ENCODE measurements at regions not wholly inside any gene's neighbourhood (a gene's known extent, or its start where the extent isn't known, plus 50 kb on each side); places are given as distances from the start of the nearest gene placed in this dataset.
"Not testable (repeated sequence)": the region's sequence is repeated elsewhere in the genome, so short reads cannot be mapped to it uniquely, and the experiment has no call there.

- no peak for DNase-seq (ENCODE audit: low read depth)
- H3K9me3 ChIP-seq (ENCODE audit: control insufficient read depth, low read length) = no peaks in the 10 kb centered on the region
- H3K4me1 ChIP-seq (ENCODE audit: control insufficient read depth, insufficient read depth, low read length) = no peaks in the 10 kb centered on the region
- no peaks in the 10 kb centered on the region for H3K36me3 ChIP-seq (ENCODE audit: control insufficient read depth, insufficient read depth, low read length, severe bottlenecking)
- no peak overlapping the region for H3K9ac ChIP-seq (ENCODE audit: low read length)
- no peak overlapping the region for H3K4me3 ChIP-seq (ENCODE audit: low read length)
- peaks cover 5% of the 10 kb centered on the region for H3K27me3 ChIP-seq (replicated peaks; ENCODE audit: control insufficient read depth, insufficient read depth, low read length)
Observed at GRCh38 chr13:78540058-78540457, 63.3 kb downstream of the POU4F1 start.

- not testable (repeated sequence) for DNase-seq (ENCODE audit: low read depth); H3K4me1 ChIP-seq (ENCODE audit: control insufficient read depth, insufficient read depth, low read length); H3K9me3 ChIP-seq (ENCODE audit: control insufficient read depth, low read length); H3K27me3 ChIP-seq (replicated peaks; ENCODE audit: control insufficient read depth, insufficient read depth, low read length); H3K4me3 ChIP-seq (ENCODE audit: low read length); H3K9ac ChIP-seq (ENCODE audit: low read length); H3K36me3 ChIP-seq (ENCODE audit: control insufficient read depth, insufficient read depth, low read length, severe bottlenecking)
Observed at GRCh38 chr13:78526044-78526443, 77.3 kb downstream of the POU4F1 start.

- H3K9ac ChIP-seq (ENCODE audit: low read length) = no peak overlapping the region
- no peaks in the 10 kb centered on the region for H3K4me1 ChIP-seq (ENCODE audit: control insufficient read depth, insufficient read depth, low read length)
- H3K36me3 ChIP-seq (ENCODE audit: control insufficient read depth, insufficient read depth, low read length, severe bottlenecking) = no peaks in the 10 kb centered on the region
- H3K27me3 ChIP-seq (replicated peaks; ENCODE audit: control insufficient read depth, insufficient read depth, low read length) = no peaks in the 10 kb centered on the region
- no peaks in the 10 kb centered on the region for H3K9me3 ChIP-seq (ENCODE audit: control insufficient read depth, low read length)
- no peak for DNase-seq (ENCODE audit: low read depth)
- H3K4me3 ChIP-seq (ENCODE audit: low read length) = no peak overlapping the region
Observed at GRCh38 chr13:78524936-78525335, 78.4 kb downstream of the POU4F1 start.

- H3K27me3 ChIP-seq (replicated peaks; ENCODE audit: control insufficient read depth, insufficient read depth, low read length) = no peaks in the 10 kb centered on the region
- H3K4me3 ChIP-seq (ENCODE audit: low read length) = no peak overlapping the region
- H3K36me3 ChIP-seq (ENCODE audit: control insufficient read depth, insufficient read depth, low read length, severe bottlenecking) = no peaks in the 10 kb centered on the region
- no peak overlapping the region for H3K9ac ChIP-seq (ENCODE audit: low read length)
- no peaks in the 10 kb centered on the region for H3K4me1 ChIP-seq (ENCODE audit: control insufficient read depth, insufficient read depth, low read length)
- H3K9me3 ChIP-seq (ENCODE audit: control insufficient read depth, low read length) = no peaks in the 10 kb centered on the region
- DNase-seq (ENCODE audit: low read depth) = no peak
Observed at GRCh38 chr13:78521091-78521490, 82.3 kb downstream of the POU4F1 start.

- H3K4me3 ChIP-seq (ENCODE audit: low read length) = no peak overlapping the region
- H3K4me1 ChIP-seq (ENCODE audit: control insufficient read depth, insufficient read depth, low read length) = no peaks in the 10 kb centered on the region
- H3K27me3 ChIP-seq (replicated peaks; ENCODE audit: control insufficient read depth, insufficient read depth, low read length) = no peaks in the 10 kb centered on the region
- no peaks in the 10 kb centered on the region for H3K36me3 ChIP-seq (ENCODE audit: control insufficient read depth, insufficient read depth, low read length, severe bottlenecking)
- no peak overlapping the region for H3K9ac ChIP-seq (ENCODE audit: low read length)
- H3K9me3 ChIP-seq (ENCODE audit: control insufficient read depth, low read length) = no peaks in the 10 kb centered on the region
- no peak for DNase-seq (ENCODE audit: low read depth)
Observed at GRCh38 chr13:78520425-78520824, 82.9 kb downstream of the POU4F1 start.

GRCh38 chr13:78518482-78518881 lies 84.9 kb downstream of the POU4F1 start:
- DNase-seq (ENCODE audit: low read depth); H3K36me3 ChIP-seq (ENCODE audit: control insufficient read depth, insufficient read depth, low read length, severe bottlenecking); H3K4me3 ChIP-seq (ENCODE audit: low read length); H3K4me1 ChIP-seq (ENCODE audit: control insufficient read depth, insufficient read depth, low read length); H3K9ac ChIP-seq (ENCODE audit: low read length); H3K27me3 ChIP-seq (replicated peaks; ENCODE audit: control insufficient read depth, insufficient read depth, low read length); H3K9me3 ChIP-seq (ENCODE audit: control insufficient read depth, low read length): not testable (repeated sequence)

GRCh38 chr13:78499802-78500201 lies 103.5 kb downstream of the POU4F1 start:
- H3K4me3 ChIP-seq (ENCODE audit: low read length) = no peak overlapping the region
- H3K36me3 ChIP-seq (ENCODE audit: control insufficient read depth, insufficient read depth, low read length, severe bottlenecking) = no peaks in the 10 kb centered on the region
- no peaks in the 10 kb centered on the region for H3K4me1 ChIP-seq (ENCODE audit: control insufficient read depth, insufficient read depth, low read length)
- H3K27me3 ChIP-seq (replicated peaks; ENCODE audit: control insufficient read depth, insufficient read depth, low read length) = peaks cover 5% of the 10 kb centered on the region
- H3K9me3 ChIP-seq (ENCODE audit: control insufficient read depth, low read length) = peaks cover 2% of the 10 kb centered on the region
- no peak for DNase-seq (ENCODE audit: low read depth)
- H3K9ac ChIP-seq (ENCODE audit: low read length) = no peak overlapping the region

- Histone ChIP-seq H3K4me1 (ENCODE audit: control insufficient read depth, insufficient read depth, low read length) (no peaks in the 10 kb centered on the region), H3K9me3 (ENCODE audit: control insufficient read depth, low read length) (peaks cover 2% of the 10 kb centered on the region), H3K9ac (ENCODE audit: low read length) (no peak overlapping the region), H3K4me3 (ENCODE audit: low read length) (no peak overlapping the region), H3K36me3 (ENCODE audit: control insufficient read depth, insufficient read depth, low read length, severe bottlenecking) (no peaks in the 10 kb centered on the region), H3K27me3 (replicated peaks; ENCODE audit: control insufficient read depth, insufficient read depth, low read length) (peaks cover 5% of the 10 kb centered on the region)
- DNase-seq (ENCODE audit: low read depth) = no peak
Observed at GRCh38 chr13:78497702-78498355, 105.5 kb downstream of the POU4F1 start.

GRCh38 chr13:78491978-78492377 lies 111.4 kb downstream of the POU4F1 start:
- Histone ChIP-seq H3K36me3 (ENCODE audit: control insufficient read depth, insufficient read depth, low read length, severe bottlenecking) (no peaks in the 10 kb centered on the region), H3K9ac (ENCODE audit: low read length) (no peak overlapping the region), H3K9me3 (ENCODE audit: control insufficient read depth, low read length) (peaks cover 11% of the 10 kb centered on the region), H3K27me3 (replicated peaks; ENCODE audit: control insufficient read depth, insufficient read depth, low read length) (peaks cover 5% of the 10 kb centered on the region), H3K4me1 (ENCODE audit: control insufficient read depth, insufficient read depth, low read length) (no peaks in the 10 kb centered on the region), H3K4me3 (ENCODE audit: low read length) (no peak overlapping the region)
- DNase-seq (ENCODE audit: low read depth) = no peak

GRCh38 chr13:78490225-78490624 lies 113.1 kb downstream of the POU4F1 start:
- H3K36me3 ChIP-seq (ENCODE audit: control insufficient read depth, insufficient read depth, low read length, severe bottlenecking); H3K4me1 ChIP-seq (ENCODE audit: control insufficient read depth, insufficient read depth, low read length); DNase-seq (ENCODE audit: low read depth); H3K9ac ChIP-seq (ENCODE audit: low read length); H3K4me3 ChIP-seq (ENCODE audit: low read length); H3K27me3 ChIP-seq (replicated peaks; ENCODE audit: control insufficient read depth, insufficient read depth, low read length): not testable (repeated sequence)
- H3K9me3 ChIP-seq (ENCODE audit: control insufficient read depth, low read length) = peaks cover 11% of the 10 kb centered on the region

- H3K36me3 ChIP-seq (ENCODE audit: control insufficient read depth, insufficient read depth, low read length, severe bottlenecking) = no peaks in the 10 kb centered on the region
- H3K9ac ChIP-seq (ENCODE audit: low read length) = no peak overlapping the region
- no peak for DNase-seq (ENCODE audit: low read depth)
- H3K4me3 ChIP-seq (ENCODE audit: low read length) = no peak overlapping the region
- peaks cover 10% of the 10 kb centered on the region for H3K9me3 ChIP-seq (ENCODE audit: control insufficient read depth, low read length)
- H3K4me1 ChIP-seq (ENCODE audit: control insufficient read depth, insufficient read depth, low read length) = no peaks in the 10 kb centered on the region
- H3K27me3 ChIP-seq (replicated peaks; ENCODE audit: control insufficient read depth, insufficient read depth, low read length) = no peaks in the 10 kb centered on the region
Observed at GRCh38 chr13:78487707-78488106, 115.6 kb downstream of the POU4F1 start.

- H3K9me3 ChIP-seq (ENCODE audit: control insufficient read depth, low read length) = no peaks in the 10 kb centered on the region
- DNase-seq (ENCODE audit: low read depth) = no peak
Observed at GRCh38 chr13:78485803-78486202, 117.5 kb downstream of the POU4F1 start.

More at GRCh38 chr13:78485803-78486202, 117.5 kb downstream of the POU4F1 start:
- no peaks in the 10 kb centered on the region for H3K36me3 ChIP-seq (ENCODE audit: control insufficient read depth, insufficient read depth, low read length, severe bottlenecking)
- no peaks in the 10 kb centered on the region for H3K4me1 ChIP-seq (ENCODE audit: control insufficient read depth, insufficient read depth, low read length)
- no peak overlapping the region for H3K4me3 ChIP-seq (ENCODE audit: low read length)
- no peak overlapping the region for H3K9ac ChIP-seq (ENCODE audit: low read length)
- no peaks in the 10 kb centered on the region for H3K27me3 ChIP-seq (replicated peaks; ENCODE audit: control insufficient read depth, insufficient read depth, low read length)
